GM12874 (cell line): ENCODE measurements at regions not wholly inside any gene's neighbourhood (a gene's known extent, or its start where the extent isn't known, plus 50 kb on each side); places are given as distances from the start of the nearest gene placed in this dataset.

ENCODE experiments used
- TF ChIP-seq, protein P1 (sequence below): IDR thresholded peaks from 2 replicates; pipeline ENCODE4 v1.5.1; 2011; ENCODE audit warnings: low read depth, mild to moderate bottlenecking, control low read depth, low read length, moderate library complexity; ENCODE audit not compliant: insufficient read depth

DNA sequence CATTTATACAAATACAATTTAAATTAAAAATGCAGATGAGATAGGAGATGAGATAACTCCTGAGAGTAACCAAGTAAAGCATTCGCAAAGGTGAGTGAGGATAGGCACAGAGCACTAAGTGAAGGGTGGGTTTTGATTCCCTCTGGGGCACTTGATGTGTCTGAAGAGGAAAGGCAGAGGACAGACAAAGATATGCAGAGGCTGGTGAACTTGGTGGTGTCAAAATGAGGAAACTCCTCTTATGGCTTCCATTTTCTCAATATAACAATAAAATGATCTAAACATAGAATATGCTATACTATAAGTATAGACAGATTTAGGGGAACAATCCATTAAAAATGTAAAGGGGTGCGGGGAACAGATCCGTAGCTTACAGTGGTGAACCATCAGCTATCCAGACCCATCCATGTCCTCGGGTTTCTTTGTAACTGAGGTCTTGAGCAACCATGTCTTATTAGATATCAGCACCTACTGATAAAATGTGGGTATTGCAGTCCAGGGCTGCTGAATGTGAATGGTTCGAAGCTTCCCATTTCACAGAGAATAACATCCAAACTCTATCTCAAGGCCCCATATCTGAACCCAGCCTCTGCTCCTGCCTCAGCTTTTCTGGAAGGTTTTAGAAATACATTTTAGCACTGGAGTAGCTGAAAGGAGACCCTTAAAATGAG lies 73.9 kb upstream of the SLC10A2 start:
- TF ChIP-seq, protein P1, sequence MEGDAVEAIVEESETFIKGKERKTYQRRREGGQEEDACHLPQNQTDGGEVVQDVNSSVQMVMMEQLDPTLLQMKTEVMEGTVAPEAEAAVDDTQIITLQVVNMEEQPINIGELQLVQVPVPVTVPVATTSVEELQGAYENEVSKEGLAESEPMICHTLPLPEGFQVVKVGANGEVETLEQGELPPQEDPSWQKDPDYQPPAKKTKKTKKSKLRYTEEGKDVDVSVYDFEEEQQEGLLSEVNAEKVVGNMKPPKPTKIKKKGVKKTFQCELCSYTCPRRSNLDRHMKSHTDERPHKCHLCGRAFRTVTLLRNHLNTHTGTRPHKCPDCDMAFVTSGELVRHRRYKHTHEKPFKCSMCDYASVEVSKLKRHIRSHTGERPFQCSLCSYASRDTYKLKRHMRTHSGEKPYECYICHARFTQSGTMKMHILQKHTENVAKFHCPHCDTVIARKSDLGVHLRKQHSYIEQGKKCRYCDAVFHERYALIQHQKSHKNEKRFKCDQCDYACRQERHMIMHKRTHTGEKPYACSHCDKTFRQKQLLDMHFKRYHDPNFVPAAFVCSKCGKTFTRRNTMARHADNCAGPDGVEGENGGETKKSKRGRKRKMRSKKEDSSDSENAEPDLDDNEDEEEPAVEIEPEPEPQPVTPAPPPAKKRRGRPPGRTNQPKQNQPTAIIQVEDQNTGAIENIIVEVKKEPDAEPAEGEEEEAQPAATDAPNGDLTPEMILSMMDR, result peak; percentile 73; the same call in 1 of the 2 replicates

DNA sequence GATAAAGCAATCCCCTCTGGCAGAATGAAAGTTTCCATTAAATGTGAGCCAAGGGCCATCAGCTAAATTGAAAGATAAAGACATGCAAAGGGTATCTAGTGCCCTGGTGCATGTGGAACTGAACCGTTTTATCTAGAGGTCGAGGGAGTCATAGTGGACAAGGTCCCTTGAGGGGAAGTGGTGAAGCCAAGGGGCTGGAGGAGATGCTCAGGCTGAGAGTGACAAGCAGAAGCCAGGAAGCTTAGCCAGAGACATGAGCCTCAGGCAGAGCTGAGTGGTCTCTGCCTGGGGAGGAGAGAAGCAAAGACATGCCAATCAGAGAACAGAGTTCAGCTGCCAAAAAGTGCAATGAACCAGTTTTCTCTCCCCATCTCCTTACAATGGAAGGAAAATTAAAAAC lies 68.1 kb upstream of the SLC10A2 start:
- TF ChIP-seq, protein P1, result no peak

DNA sequence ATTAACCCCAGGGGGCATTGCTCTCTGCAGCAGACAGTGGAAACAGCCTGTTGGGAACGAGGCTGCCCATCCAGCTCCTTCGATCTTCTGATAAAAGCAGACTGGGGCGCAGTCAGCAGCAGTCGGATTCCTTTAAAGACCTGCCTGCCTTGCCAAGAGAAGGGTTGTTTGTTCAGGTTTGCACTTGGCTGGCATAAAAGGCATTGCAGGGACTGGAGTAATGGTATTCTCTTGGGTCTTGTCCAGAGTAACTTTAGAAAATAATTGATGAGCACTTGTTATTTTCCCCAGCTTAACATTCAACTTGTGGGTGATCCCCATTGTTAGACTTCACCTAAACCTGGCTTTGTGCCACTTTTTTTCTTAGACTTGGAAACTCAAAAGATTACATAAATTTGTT lies 67.3 kb upstream of the SLC10A2 start:
- TF ChIP-seq, protein P1, result no peak

DNA sequence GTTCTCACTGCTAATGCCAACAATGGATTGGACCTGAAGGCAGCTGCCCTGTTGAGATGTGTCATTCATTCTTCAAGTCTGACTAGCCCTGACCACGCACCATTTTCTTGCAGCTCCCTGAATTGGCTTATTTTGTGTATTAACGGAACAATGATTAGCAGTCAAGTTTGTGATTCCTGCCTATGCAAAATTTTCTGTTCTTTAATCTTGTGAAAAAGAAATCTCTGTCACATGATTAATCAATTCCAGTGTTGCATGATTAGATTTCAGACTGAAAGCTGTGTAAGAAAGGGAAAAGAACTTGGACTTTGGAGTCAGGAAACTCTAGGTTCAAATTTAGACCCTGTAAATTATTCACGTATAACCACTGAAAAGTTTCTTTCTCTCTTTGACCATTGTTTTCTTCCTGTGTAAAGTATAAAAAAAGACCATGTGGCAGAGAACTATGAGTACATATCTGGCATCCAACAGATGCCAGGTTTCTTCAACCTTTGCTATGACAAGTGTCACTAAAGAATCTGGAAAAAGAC lies 64.5 kb upstream of the SLC10A2 start:
- TF ChIP-seq, protein P1, result no peak

DNA sequence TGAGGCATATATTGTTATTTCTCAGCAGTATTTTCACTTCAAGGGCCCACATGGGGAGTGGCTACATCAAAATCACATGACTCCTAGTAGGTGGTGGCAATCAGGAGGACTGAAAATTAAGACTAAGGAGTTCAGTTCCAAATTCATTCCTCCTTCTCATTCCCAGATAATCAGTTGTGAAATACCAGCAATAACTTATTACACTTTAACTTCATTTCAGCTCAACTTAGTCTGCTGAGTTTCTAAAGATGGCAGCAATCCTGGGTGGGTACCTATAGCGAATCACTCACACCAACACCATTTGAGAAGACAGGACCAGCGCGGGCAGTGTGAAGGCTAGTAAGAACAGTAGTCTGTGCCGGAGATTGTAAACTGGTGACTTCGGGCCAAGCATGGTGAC lies 63.9 kb upstream of the SLC10A2 start:
- TF ChIP-seq, protein P1, result no peak
